Neural progenitor cell (in vitro differentiated cells): ENCODE measurements at regions not wholly inside any gene's neighbourhood (a gene's known extent, or its start where the extent isn't known, plus 50 kb on each side); places are given as distances from the start of the nearest gene placed in this dataset.

ENCODE experiments used
- CTCF ChIP-seq: fragments of 200-600 bp; sonication (generic); IDR thresholded peaks from 2 replicates; pipeline ENCODE4 v1.5.1; 2017; ENCODE audit warnings: antibody characterized with exemption, mild to moderate bottlenecking
- EZH2 ChIP-seq: fragments of 200-600 bp; sonication (generic); IDR thresholded peaks from 2 replicates; pipeline ENCODE4 v1.6.1; 2017; ENCODE audit warnings: antibody characterized with exemption, mild to moderate bottlenecking, moderate library complexity

DNA sequence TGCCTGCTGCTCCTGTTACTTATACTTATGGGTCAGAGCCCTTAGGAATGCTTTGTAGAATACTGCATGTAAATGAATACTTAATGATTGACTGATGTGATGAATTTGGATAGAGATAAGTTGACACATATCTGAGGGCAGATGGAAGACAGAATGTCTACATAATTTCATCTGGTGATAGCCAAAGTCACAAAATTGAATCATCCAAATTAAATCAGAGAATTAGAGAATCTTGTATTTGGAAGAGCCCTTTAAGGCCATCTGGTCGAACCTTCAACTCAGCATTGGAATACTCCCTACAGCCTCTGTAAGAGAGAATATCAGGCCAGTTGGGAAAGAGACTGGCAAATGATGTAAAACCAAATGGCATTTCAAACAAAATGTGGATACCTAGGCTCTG is 944.8 kb downstream of the RPA4 start:
- TF ChIP-seq CTCF: no peak
- no peak for TF ChIP-seq EZH2
